NCI-H748 (cell line): ENCODE measurements at regions not wholly inside any gene's neighbourhood (a gene's known extent, or its start where the extent isn't known, plus 50 kb on each side); places are given as distances from the start of the nearest gene placed in this dataset.

Experiments used
- DNase-seq: peaks from one replicate; lab custom pipeline; 2025; ENCODE audit not compliant: unreplicated experiment; lab: John Stamatoyannopoulos, UW

DNA sequence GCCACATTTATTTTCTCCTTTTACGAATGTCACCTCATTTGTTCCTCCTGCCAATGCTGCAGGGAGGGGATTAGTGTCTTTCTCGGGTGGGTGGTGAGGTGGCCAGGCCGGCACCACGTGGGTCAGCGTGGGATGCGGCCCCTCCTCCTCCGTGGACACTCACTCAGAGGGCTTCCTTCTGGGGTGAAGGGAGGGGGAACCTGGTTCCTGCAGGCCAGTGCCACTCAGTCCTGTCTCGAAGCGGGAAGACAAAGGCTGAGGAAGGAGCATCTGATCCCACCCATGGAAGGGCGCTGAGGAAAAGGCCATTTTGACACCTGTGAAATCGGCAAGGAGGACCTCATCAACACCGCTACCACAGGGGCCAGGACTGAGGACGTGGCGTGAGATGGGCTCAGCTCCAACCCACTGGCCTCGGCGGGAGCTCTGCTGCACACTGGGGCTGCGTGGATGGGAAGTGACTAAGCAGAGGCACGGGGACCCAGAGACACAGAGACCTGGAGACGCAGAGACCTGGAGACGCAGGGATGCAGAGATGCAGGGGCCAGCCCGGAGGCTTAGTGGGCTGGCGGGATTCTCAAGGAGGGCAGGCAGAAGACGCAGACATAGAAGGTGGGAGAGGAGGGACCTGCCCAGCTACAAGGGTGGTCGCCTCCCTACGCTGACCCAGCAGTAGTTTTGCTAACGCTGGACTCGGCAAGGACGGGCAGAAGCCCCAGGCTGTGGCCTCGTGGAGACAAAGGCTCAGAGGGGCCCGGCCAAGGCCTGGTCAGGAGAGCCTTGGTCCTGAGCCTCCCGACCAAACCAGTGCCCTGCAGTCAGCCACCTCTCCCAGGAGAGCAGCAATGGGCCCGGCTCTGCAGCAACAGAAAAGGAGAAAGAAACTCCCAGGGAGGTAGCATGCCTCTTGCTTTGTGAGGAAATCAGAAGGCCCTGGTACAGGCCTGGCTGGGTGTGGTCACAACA, 1071.2 kb downstream of the BRD1 start:
- DNase-seq = no peak

DNA sequence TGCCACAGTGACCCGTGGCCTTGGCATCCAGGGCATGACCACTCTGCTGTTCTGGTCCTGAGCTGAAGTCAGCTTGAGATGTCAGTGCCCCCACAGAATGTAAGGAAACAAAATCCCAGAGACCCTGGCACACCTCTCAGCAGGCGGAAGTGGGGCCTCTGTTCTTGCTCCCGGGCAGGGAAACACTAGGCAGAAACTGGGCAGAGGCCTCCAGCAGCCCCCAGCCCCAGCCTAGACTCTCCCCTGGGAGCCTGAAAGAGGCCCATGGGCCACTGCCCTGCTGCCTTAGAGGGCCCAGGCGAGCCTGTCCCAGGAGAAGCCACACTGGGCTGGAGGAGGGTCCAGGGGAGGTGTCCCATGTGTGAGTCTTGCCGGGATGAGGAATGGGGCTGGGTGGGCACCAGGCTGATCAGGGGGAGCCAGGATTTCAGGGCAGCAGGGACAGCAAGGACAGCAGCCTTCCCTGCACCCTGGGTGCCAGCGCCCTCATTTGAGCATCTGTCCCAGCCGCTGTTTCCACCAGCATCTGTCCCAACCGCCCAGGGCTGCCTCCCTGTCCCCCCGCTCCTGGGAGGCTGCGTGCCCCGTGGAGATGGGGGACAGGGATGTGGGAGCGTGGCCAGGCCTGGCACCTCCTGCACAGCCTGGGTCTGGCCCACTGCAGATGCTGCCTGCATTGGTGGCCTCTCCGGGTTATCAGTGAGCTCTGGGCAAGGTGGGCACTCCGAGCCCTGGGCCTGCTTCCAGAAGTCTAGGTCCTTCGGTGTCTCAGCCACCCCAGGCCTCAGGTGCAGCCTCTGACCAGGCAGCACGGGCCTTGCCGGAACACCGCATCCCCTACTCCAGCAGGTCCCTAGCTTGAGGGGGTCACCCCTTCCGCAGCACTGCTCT, 1072.4 kb downstream of the BRD1 start:
- no peak for DNase-seq

GRCh38 chr22:48754611-48755058, 1073.0 kb downstream of the BRD1 start:
- DNase-seq = no peak

DNA sequence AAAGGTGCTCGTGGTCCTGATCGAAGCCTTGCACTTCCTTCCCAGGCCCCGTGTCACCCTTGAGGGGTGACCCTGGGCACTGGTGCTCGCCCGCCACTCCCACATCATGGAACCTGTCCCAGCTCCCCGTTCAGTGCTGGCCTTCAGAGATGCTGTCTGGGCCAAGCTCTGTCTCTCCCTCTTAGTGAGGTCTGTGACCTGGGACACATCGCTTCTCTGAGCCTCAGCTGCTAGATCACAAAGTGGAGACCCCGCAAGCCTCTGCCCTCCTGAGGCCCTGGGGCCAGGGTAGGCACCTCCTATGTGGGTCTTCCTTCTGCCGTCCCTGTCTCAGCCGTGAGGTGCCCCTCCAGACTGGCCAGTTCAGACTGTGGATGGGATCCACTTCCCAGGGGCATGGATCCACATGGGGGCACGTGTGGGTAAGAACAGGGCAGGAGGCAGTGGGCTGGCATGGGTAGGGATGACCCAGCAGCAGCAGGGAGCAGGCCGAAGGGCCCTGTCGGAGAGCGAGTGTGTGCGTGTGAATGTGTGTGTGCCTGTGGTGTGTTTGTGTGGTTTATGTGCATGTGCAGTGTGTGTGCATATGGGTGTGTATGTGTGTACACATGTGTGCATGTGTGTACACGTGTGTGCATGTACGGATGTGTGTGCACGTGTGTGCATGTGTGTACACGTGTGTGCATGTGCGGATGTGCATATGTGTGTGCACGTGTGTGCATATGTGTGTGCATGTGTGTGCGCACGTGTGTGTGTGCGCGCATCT, 1073.7 kb downstream of the BRD1 start:
- DNase-seq = no peak

DNA sequence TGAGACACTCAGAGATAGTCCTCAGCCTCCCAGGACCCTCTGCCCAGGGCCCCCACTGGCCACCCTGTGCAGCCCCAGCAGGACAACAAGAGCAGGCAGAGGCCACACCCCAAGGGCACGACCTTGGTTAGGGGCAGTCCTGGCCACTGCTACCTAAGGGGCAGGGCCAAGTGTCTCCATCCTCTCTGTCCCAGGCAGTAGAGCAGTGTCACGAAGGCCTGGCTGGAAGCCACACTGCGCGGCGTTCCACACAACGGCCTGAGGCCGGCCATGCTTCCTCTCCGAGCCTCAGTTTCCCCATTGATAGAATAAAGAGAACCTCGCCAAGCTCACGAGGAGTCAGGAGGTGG, 1074.3 kb downstream of the BRD1 start:
- no peak for DNase-seq

GRCh38 chr22:48752451-48753380, 1075.0 kb downstream of the BRD1 start:
- DNase-seq = no peak

- DNase-seq = no peak
Observed at GRCh38 chr22:48751539-48752437, 1075.9 kb downstream of the BRD1 start.

DNA sequence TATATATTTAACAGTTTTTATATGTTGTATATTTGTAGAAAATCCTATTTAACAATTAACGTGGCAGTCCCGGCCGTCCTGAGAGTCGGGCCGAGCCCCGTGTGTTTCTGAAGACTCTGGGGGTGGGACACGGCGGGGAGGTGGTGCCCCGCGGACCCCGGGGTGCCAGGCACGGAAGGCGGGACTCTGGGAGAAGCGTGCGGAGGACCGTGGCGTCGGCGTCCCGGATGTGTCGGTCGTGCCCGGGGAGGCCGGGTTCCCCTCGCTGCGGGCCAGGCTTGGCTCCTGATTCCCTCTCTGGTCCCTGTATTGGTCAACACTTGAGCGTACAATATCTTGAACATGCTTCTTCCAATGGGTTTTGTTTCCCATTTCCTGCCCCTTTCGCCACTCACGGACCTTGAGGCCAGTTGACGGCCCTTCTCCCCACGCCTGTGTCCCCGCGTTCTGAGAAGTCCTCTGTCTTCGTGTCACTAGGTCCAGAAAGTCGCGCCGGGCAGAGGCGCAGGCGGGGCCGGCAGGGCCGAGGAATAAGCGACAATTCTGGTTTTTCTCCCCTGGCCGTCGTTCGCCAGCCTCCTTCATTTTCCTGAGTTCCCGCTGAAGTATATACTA, 1076.7 kb downstream of the BRD1 start:
- no peak for DNase-seq

DNA sequence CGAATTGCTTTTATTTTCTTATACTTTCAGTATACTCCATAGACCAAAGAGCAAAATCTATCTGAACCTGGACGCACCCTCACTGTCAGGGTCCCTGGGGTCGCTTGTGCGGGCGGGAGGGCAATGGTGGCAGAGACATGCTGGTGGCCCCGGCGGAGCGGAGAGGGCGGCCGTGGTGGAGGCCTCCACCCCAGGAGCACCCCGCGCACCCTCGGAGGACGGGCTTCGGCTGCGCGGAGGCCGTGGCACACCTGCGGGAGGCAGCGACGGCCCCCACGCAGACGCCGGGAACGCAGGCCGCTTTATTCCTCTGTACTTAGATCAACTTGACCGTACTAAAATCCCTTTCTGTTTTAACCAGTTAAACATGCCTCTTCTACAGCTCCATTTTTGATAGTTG, 1077.4 kb downstream of the BRD1 start:
- no peak for DNase-seq

DNA sequence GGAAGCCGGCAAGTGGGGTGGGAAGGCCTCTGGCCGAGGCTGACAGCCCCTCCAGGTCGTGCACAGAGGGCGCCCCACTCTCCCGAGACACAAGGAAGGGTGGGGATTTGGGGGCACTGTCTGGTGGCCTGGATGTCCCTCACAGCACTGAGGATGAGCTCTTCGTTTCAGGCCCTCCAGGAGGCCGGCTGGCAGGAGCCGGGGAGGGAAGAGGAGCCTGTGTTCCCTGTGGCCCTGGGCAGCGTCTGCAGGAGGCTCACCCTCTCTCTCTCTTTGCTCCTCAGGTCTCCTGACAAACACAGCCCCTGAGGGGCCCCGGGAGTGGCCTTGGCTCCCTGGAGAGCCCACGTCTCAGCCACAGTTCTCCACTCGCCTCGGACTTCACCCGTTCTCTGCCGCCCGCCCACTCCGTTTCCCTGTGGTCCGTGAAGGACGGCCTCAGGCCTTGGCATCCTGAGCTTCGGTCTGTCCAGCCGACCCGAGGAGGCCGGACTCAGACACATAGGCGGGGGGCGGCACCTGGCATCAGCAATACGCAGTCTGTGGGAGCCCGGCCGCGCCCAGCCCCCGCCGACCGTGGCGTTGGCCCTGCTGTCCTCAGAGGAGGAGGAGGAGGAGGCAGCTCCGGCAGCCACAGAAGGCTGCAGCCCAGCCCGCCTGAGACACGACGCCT, 1078.0 kb downstream of the BRD1 start:
- DNase-seq = no peak

- no peak for DNase-seq
Observed at GRCh38 chr22:48748860-48749554, 1078.7 kb downstream of the BRD1 start.

GRCh38 chr22:48748113-48748859, 1079.4 kb downstream of the BRD1 start:
- DNase-seq = no peak

- no peak for DNase-seq
Observed at GRCh38 chr22:48746789-48747425, 1080.8 kb downstream of the BRD1 start.

GRCh38 chr22:48745842-48746788, 1081.6 kb downstream of the BRD1 start:
- no peak for DNase-seq
